ENCODE measurements at regions not wholly inside any gene's neighbourhood (a gene's known extent, or its start where the extent isn't known, plus 50 kb on each side); places are given as distances from the start of the nearest gene placed in this dataset.
"Not testable (repeated sequence)": the region's sequence is repeated elsewhere in the genome, so short reads cannot be mapped to it uniquely, and the experiment has no call there.

DNA sequence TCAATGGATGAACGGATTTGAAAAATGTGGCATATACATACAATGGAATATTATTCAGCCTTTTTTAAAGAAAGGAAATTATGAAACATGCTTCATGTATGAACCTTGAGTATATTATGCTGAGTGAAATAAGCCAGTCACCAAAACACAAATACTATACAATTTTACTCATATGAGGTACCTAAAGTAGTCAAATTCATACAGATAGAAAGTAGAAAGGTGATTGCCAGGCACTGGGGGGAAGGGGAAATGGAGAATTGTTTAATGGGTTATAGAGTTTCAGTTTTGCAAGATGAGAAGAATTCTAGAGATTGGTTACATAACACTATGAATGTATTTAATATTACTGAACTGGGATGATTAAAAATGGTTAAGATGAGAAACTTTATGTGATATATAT is 171.4 kb downstream of the TMTC3 start:
- DNase-seq: no peak

- DNase-seq: no peak
Observed at GRCh38 chr12:88314706-88315105, 172.6 kb downstream of the TMTC3 start.

DNA sequence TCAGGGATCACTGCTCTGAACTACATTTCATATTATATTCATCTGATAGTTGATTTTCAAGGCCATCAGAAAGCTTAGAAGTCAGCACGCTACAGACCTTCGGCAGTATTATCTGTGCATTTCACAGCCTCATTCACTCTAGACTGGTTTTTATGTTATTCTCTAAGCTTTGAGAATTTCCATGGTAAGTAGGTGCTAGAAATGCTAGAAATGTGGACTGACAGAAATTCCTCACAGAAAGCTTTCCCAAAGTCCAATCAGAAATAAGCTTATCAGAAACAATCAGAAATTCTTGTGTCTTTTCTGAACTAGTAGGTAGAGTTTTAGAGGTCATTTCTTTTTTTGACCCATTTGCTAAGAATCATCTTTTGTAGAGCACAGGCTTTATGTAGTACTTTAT is 176.6 kb downstream of the TMTC3 start:
- no peak for DNase-seq

- DNase-seq: no peak
Observed at GRCh38 chr12:88325076-88325815, 183.1 kb downstream of the TMTC3 start.

GRCh38 chr12:88325816-88326189 is 183.7 kb downstream of the TMTC3 start:
- no peak for DNase-seq

GRCh38 chr12:88327276-88327675 is 185.2 kb downstream of the TMTC3 start:
- DNase-seq: no peak

DNA sequence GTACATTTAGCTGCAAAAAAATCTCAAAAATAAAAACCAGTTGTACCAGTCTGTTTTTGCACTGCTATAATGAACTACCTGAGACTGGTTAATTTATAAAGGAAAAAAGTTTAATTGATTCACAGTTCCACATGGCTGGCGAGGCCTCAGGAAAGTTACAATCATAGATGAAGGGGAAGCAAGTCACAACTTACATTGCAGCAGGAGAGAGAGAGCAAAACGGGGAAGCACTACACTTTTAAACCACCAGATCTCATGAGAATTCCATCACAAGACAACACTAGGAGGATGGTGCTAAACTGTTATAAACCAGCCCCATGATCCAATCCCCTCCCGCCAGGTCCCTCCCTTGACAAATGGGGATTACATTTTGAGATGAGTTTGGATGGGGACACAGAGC is 186.0 kb downstream of the TMTC3 start:
- DNase-seq: no peak

- no peak for DNase-seq
Observed at GRCh38 chr12:88329833-88330232, 187.7 kb downstream of the TMTC3 start.

- DNase-seq: peak; percentile 5
Observed at GRCh38 chr12:88334271-88334670, 192.2 kb downstream of the TMTC3 start.

DNA sequence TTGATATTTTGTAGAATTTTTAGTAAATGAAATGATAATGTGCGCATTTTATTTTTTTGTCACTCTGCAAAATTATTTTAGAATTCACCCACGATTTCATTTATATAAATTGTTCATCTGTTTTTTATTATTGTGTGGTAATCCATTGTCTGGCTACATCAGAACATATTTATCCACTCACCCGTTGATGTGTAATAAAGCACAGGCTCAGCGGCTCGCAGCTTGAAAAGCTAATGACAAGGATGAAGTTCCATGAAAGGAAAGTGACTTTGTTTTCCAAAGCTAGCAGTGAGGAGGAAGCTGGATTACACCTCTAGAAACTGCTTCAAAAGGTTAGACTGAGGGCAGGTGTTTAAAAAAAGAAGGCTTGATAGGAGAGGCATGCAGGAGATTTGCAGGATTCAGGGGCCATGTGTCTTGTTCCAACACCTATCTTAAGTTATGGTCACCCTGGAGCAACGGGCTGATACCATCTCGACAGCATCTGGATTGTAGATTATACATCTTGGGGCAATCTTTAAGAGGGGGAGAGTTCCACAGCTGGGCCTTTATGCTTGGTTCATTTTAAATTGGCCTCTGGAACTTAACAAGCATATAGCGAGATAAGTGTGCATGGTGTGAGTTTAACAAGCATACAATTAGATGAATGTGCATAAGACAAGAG is 194.1 kb downstream of the TMTC3 start:
- DNase-seq: peak; percentile 5

GRCh38 chr12:88338486-88338885 is 196.4 kb downstream of the TMTC3 start:
- no peak for DNase-seq

DNA sequence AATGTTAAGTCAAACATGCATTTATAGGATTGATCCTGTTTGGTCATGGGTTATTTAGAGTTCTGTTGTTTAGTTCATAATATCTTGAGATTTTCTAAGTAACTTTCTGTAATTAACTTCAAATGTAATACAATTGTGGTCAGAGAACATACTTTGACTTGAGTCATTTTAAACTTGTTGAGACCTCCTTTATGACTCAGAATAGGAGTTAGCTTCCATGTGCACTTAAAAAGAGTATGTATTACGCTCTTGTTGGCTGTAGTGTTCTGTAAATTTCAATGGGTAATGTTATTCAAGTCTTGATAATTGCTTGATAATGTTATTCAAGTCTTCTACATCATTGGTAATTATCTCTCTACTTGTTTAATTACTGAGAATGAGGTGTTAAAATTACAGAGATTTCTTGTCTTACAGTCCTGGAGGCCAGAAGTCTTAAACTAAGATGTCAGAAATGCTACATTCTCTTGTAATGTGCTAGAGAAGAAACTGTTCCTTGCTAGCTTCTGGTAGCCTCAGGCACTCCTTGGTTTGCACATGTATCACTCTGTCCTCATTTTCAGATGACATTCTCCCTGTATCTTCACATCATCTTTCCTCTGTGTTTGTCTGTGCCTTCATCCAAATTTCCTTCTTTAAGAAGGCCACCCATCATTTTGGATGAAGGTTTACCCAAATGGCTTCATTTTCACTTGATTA is 197.3 kb downstream of the TMTC3 start:
- DNase-seq: no peak

DNA sequence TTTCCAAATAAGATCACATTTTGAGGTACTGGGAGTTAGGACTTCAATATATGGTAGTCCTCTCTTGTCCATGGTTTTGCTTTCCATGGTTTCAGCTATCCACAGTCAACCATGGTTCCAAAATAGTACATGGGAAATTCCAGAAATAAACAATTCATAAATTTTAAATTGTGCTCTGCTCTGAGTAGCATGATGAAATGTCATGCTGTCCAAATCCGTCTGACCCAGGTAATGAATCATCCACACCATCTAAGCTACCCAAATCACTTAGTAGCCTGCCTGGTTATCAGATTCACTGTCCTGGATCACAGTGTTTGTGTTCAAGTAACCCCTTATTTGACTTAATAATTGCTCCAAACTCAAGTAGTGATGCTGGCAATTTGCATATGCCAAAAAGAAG is 197.9 kb downstream of the TMTC3 start:
- no peak for DNase-seq

- DNase-seq: no peak
Observed at GRCh38 chr12:88342251-88342806, 200.2 kb downstream of the TMTC3 start.

DNA sequence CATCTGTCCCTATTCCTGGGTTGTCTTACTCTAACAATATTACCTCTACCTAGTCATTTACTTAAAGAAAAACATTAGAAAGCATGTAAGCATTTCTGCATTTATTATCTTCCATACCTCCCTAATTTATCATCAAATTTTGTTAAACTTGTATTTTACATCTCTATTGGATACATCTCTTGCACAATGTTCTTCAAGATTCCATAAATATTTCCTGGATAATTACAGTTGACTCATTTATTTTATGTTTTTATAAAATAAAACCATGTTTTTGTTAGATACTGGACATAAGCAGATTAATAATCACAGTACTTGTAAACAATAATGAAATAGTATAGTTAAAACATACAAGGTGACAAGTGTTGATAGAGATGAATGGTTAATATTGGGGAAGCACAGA is 209.0 kb downstream of the TMTC3 start:
- DNase-seq: no peak

DNA sequence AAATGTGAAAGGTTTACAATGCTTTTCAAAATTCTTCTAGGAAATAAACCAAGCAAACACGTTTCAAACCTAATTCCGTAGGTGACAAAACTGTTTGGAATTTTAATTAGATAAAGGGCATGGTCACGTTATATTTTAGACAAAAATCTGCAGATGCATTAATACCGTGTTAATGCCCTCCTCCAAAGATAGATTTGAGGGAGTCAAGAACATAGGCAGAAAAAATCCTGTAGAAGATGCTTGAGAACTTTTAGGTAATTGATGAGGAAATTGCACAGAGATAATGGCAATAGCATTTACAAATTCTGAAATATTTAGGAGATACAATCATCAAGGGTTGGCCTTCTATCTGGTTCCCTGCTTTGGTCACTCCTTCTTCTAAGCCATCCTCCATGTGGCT is 212.6 kb downstream of the TMTC3 start:
- no peak for DNase-seq

DNA sequence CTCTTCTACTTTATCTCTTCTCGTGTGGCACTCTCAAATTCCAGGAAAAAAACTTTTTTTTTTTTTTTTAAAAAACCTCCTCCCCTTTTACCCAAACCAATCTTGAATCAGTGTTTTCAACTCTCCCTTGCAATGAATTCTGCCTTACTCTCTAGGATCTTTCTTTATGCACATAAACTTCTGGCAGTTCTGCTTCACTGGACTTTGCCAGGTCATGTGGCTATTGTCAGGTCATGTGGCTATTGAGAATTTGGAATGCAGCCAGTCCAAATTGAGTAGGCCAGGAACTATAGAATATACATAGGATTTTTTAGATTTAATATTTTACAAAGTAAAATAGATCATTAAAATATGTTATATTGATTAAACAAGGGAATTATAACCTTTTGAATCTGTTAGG is 218.2 kb downstream of the TMTC3 start:
- DNase-seq: no peak

DNA sequence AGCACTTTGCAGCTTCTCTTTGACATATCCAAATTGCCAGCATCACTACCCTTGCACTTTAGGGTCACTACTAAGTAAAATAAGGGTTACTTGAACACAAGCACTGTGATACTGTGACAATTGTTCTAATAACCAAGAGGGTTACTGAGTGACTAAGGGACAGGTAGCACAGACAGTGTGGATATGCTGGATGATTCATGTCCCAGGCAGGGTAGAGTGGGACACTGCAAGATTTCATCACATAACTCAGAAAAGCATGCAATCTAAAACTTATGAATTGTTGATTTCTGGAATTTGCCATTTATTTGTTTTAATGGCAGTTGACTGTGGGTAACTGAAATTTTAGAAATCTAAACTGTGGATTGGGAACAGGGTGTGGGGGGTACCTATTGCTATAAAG is 218.8 kb downstream of the KITLG start:
- no peak for DNase-seq

GRCh38 chr12:88362439-88362838 is 217.8 kb downstream of the KITLG start:
- DNase-seq: no peak

GRCh38 chr12:88365403-88365802 is 214.9 kb downstream of the KITLG start:
- DNase-seq: no peak

- no peak for DNase-seq
Observed at GRCh38 chr12:88366101-88366500, 214.2 kb downstream of the KITLG start.

DNA sequence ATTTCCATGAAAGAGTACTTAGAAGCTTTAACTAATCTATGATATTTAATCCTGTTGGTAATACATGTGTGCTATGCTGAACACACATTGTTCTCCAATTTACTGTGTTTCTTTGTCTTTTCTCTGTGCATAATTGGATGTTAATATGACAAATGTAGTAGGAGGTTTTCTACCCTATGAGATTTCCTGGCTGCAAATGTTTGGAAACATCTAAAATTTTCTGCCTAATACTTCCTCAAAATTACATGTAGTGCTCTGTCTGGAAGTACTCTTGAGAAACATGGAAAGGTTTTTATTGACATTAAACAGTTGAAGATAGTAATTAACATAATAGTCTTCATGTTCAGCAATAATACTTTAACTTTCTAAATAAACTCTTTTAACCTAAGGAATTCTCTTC is 213.0 kb downstream of the KITLG start:
- no peak for DNase-seq

DNA sequence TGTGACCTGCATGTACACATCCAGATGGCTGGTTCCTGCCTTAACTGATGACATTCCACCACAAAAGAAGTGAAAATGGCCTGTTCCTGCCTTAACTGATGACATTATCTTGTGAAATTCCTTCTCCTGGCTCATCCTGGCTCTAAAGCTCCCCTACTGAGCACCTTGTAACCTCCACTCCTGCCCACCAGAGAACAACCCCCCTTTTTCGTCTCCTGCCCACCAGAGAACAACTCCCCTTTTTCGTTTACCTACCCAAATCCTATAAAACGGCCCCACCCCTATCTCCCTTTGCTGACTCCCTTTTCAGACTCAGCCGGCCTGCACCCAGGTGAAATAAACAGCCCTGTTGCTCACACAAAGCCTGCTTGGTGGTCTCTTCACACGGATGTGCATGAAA is 212.2 kb downstream of the KITLG start:
- not testable (repeated sequence) for DNase-seq

Data from NCI-H510A (cell line).